HFFc6 (cell line): ENCODE measurements at regions not wholly inside any gene's neighbourhood (a gene's known extent, or its start where the extent isn't known, plus 50 kb on each side); places are given as distances from the start of the nearest gene placed in this dataset.

Source experiments
- DNase-seq: peaks from one replicate; pipeline ENCODE4 v3.0.0-alpha.2; 2018
- H3K27ac Mint-ChIP-seq: 2 replicates; pipeline ENCODE4 v1.8.0; 2020; ENCODE audit warnings: mild to moderate bottlenecking, mixed read lengths
- H3K27me3 Mint-ChIP-seq: 2 replicates; pipeline ENCODE4 v1.8.0; 2021; ENCODE audit warnings: mild to moderate bottlenecking, moderate library complexity, mixed read lengths; ENCODE audit not compliant: insufficient read depth
- H3K36me3 Mint-ChIP-seq: 2 replicates; pipeline ENCODE4 v1.8.0; 2021; ENCODE audit warnings: low read depth, mixed read lengths
- H3K4me1 Mint-ChIP-seq: 2 replicates; pipeline ENCODE4 v1.8.0; 2020; ENCODE audit warnings: low read depth, mixed read lengths
- H3K4me3 Mint-ChIP-seq: 2 replicates; pipeline ENCODE4 v1.8.0; 2020; ENCODE audit warnings: mild to moderate bottlenecking, moderate library complexity, mixed read lengths
- H3K9me3 Mint-ChIP-seq: 2 replicates; pipeline ENCODE4 v1.8.0; 2020; ENCODE audit warnings: mild to moderate bottlenecking, mixed read lengths
- TF ChIP-seq, protein P1 (sequence below): fragments of 200-600 bp; sonication (generic); IDR thresholded peaks from 2 replicates; pipeline ENCODE4 v1.5.0; 2021; ENCODE audit warnings: antibody characterized with exemption, mild to moderate bottlenecking

- H3K36me3 Mint-ChIP-seq = no peaks in the 10 kb centered on the region
- peaks cover 11% of the 10 kb centered on the region for H3K9me3 Mint-ChIP-seq
Measured at GRCh38 chr11:107276077-107276476, 181.5 kb downstream of the CWF19L2 start.

GRCh38 chr11:107275632-107276031 lies 182.0 kb downstream of the CWF19L2 start:
- H3K4me1 Mint-ChIP-seq = no peaks in the 10 kb centered on the region
- no peak overlapping the region for H3K4me3 Mint-ChIP-seq
- TF ChIP-seq, protein P1, sequence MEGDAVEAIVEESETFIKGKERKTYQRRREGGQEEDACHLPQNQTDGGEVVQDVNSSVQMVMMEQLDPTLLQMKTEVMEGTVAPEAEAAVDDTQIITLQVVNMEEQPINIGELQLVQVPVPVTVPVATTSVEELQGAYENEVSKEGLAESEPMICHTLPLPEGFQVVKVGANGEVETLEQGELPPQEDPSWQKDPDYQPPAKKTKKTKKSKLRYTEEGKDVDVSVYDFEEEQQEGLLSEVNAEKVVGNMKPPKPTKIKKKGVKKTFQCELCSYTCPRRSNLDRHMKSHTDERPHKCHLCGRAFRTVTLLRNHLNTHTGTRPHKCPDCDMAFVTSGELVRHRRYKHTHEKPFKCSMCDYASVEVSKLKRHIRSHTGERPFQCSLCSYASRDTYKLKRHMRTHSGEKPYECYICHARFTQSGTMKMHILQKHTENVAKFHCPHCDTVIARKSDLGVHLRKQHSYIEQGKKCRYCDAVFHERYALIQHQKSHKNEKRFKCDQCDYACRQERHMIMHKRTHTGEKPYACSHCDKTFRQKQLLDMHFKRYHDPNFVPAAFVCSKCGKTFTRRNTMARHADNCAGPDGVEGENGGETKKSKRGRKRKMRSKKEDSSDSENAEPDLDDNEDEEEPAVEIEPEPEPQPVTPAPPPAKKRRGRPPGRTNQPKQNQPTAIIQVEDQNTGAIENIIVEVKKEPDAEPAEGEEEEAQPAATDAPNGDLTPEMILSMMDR = no peak
- no peak for DNase-seq
- H3K9me3 Mint-ChIP-seq = peaks cover 11% of the 10 kb centered on the region
- H3K36me3 Mint-ChIP-seq = no peaks in the 10 kb centered on the region
- H3K27me3 Mint-ChIP-seq = no peaks in the 10 kb centered on the region; the same call in 1 of the 2 replicates
- H3K27ac Mint-ChIP-seq = no peak overlapping the region

More at GRCh38 chr11:107276077-107276476, 181.5 kb downstream of the CWF19L2 start:
- no peak overlapping the region for H3K27ac Mint-ChIP-seq
- H3K4me3 Mint-ChIP-seq = no peak overlapping the region
- DNase-seq = no peak
- H3K4me1 Mint-ChIP-seq = no peaks in the 10 kb centered on the region
- TF ChIP-seq, protein P1 = no peak
- no peaks in the 10 kb centered on the region; the same call in 1 of the 2 replicates for H3K27me3 Mint-ChIP-seq

DNA sequence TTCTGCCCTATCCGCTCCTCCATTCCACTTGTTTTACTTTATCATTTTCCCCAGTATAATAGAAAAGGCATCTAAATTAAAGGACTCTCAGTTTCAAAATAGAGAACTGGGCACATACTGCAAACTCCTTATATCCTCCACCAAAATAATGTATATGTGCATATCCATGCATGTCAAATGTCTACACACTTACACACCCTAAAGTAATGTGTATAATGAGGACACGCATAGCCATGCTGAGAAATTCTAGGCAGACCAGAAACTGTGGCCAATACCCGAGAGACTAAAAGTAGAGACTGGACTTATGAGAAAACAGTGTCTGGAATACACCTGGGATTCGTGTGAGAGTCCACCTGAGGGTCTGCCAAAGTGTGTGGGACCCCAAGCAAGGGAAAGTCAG lies 183.5 kb downstream of the CWF19L2 start:
- Mint-ChIP-seq H3K27ac (no peak overlapping the region), H3K4me3 (no peak overlapping the region), H3K9me3 (peaks cover 11% of the 10 kb centered on the region), H3K4me1 (no peaks in the 10 kb centered on the region), H3K27me3 (no peaks in the 10 kb centered on the region; the same call in 1 of the 2 replicates), H3K36me3 (no peaks in the 10 kb centered on the region)
- no peak for DNase-seq
- TF ChIP-seq, protein P1 = no peak

DNA sequence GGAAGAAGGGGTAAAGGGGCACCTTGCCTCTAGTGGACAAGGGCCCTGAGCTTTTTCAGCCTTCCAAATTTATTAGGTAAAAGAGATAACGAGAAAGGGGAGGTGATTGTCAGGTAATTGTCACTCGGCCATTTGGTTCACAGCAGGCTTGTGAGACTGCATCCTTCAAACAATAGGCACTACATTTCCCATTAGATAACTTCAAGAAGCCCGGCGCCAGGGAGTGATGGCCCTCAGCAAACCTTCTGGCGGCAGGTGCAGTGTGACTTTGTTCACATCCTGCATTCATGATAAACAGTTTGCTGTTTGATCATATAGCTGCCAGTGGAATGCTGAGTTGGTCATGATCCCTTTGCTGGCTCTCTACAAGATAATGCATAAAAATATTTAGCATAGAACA lies 185.1 kb downstream of the CWF19L2 start:
- H3K4me1 Mint-ChIP-seq = no peaks in the 10 kb centered on the region
- H3K4me3 Mint-ChIP-seq = no peak overlapping the region
- TF ChIP-seq, protein P1 = no peak
- no peaks in the 10 kb centered on the region; the same call in 1 of the 2 replicates for H3K27me3 Mint-ChIP-seq
- no peaks in the 10 kb centered on the region for H3K36me3 Mint-ChIP-seq
- DNase-seq = no peak
- no peak overlapping the region for H3K27ac Mint-ChIP-seq
- peaks cover 4% of the 10 kb centered on the region; the same call in 1 of the 2 replicates for H3K9me3 Mint-ChIP-seq

DNA sequence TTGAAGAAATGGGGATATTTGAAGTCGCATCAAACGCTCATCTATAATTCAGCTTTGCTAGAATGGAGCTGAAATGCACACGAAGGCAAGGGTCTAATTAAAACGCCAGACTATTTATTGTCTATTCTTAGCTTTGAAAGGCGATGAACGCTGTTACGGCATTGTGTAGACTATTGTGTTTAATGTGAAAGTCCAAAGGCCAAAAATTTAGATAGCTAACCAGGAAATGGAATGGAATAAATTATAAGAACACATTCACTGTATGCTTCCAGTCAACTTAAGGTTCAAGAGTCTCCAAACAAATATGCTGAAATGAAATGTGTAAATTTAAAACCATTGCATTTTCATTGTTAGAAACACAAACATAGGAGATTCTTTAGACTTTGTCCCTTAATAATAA lies 186.2 kb downstream of the CWF19L2 start:
- DNase-seq = no peak
- Mint-ChIP-seq H3K4me1 (no peaks in the 10 kb centered on the region), H3K36me3 (no peaks in the 10 kb centered on the region), H3K4me3 (no peak overlapping the region), H3K27me3 (no peaks in the 10 kb centered on the region; the same call in 1 of the 2 replicates), H3K27ac (no peak overlapping the region), H3K9me3 (peaks cover 4% of the 10 kb centered on the region; the same call in 1 of the 2 replicates)
- TF ChIP-seq, protein P1 = no peak

DNA sequence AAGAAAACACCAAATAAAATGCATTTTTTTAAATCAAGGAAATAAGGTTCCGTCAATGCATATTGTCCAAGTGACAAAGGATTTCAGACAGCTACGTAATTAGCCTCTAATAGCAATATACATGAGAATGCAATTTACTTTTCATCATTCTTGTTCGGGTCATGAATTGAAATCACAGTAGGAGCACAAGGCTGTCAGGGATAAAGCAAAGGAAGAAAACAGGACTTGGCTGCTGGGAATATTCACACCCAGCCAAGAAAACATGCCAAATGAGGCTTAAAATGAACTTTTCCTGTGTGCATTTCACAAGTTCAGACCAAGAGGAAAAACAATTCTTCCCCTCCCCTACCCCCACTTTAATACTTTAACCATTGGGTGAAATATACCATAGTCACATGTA lies 188.6 kb downstream of the CWF19L2 start:
- no peak overlapping the region for H3K4me3 Mint-ChIP-seq
- H3K27ac Mint-ChIP-seq = no peak overlapping the region
- H3K27me3 Mint-ChIP-seq = no peaks in the 10 kb centered on the region
- no peaks in the 10 kb centered on the region for H3K36me3 Mint-ChIP-seq
- peaks cover 4% of the 10 kb centered on the region; the same call in 1 of the 2 replicates for H3K9me3 Mint-ChIP-seq
- no peaks in the 10 kb centered on the region for H3K4me1 Mint-ChIP-seq
- no peak for DNase-seq
- TF ChIP-seq, protein P1 = no peak
